ENCODE measurements at regions not wholly inside any gene's neighbourhood (a gene's known extent, or its start where the extent isn't known, plus 50 kb on each side); places are given as distances from the start of the nearest gene placed in this dataset.
"Not testable (repeated sequence)": the region's sequence is repeated elsewhere in the genome, so short reads cannot be mapped to it uniquely, and the experiment has no call there.

DNA sequence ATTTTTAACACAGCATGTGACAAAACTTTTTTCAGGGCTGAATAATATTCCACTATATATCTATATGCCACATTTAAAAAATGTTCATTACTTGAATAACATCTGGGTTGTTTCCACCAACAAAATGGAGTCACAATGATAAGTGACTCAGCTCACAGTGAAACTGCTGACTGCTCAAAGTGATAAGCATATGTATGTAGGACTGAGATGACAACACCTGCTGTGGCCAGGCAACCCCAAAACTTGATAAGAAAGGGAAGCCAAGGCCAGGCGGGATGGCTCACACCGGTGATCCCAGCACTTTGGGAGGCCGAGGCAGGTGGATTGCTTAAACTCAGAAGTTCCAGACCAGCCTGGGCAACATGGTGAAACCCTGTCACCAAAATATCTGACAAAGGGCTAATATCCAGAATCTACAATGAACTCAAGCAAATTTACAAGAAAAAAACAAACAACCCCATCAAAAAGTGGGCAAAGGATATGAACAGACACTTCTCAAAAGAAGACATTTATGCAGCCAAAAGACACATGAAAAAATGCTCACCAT lies 99.2 kb upstream of the TERB2 start:
- H4K20me1 ChIP-seq (ENCODE audit: insufficient read depth, low read length); H3K4me2 ChIP-seq (ENCODE audit: low read length); H3K27ac ChIP-seq (ENCODE audit: low read length); H3K27me3 ChIP-seq (ENCODE audit: low read depth, low read length); H3K9me3 ChIP-seq (ENCODE audit: insufficient read depth, low read length); H3K9ac ChIP-seq (ENCODE audit: low read length); H3K79me2 ChIP-seq (ENCODE audit: low read length); H3K36me3 ChIP-seq (replicated peaks; ENCODE audit: low read depth, low read length); H2AFZ ChIP-seq (ENCODE audit: low read depth, low read length); H3K4me3 ChIP-seq (ENCODE audit: low read length): not testable (repeated sequence)
- H3K4me1 ChIP-seq (ENCODE audit: low read length), result peaks cover 14% of the 10 kb centered on the region

DNA sequence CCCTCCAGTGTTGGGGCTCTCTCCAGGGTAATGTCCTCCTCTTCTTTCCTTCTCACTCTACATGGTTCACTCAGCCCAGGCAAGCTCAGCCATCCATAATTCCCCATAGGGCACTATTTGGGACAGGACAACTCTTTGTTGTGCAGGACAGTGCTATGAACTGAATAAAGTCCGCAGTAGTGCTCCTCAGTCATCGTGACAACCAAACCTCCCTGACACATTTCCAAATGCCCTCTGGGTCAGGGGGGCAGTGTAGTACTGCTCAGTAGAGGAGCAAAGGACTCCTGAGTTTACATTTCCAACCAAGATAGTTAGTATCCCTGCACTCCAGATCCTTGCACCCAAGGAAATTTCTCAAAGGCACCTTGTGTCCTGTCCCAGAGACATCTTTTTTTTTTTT lies 97.4 kb upstream of the TERB2 start:
- H3K9me3 ChIP-seq (ENCODE audit: insufficient read depth, low read length); H3K4me3 ChIP-seq (ENCODE audit: low read length); H3K4me2 ChIP-seq (ENCODE audit: low read length): not testable (repeated sequence)

DNA sequence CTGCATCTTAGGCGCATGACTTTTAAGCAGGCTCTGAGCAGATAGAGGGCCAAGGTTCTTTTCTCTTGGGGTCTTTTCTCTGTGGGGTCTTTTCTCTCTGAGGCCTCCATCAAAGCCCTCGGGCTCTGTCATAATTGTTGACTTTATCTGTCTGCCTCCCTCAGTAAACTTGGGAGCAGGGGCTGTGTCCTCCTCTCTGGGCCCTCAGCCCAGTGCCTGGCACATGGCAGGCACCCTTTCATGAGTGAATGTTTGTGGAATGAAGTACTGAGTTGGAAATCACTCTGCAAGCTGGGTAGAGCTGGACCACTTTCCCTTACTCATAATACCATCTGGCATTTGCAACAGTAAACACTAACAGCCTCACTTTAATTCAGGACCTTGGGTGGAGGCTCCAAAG lies 96.3 kb upstream of the TERB2 start:
- not testable (repeated sequence) for H4K20me1 ChIP-seq (ENCODE audit: insufficient read depth, low read length); H3K27ac ChIP-seq (ENCODE audit: low read length); H3K27me3 ChIP-seq (ENCODE audit: low read depth, low read length); H3K4me2 ChIP-seq (ENCODE audit: low read length); H3K9ac ChIP-seq (ENCODE audit: low read length); H3K79me2 ChIP-seq (ENCODE audit: low read length); H3K36me3 ChIP-seq (replicated peaks; ENCODE audit: low read depth, low read length); H2AFZ ChIP-seq (ENCODE audit: low read depth, low read length); H3K4me3 ChIP-seq (ENCODE audit: low read length); H3K4me1 ChIP-seq (ENCODE audit: low read length); H3K9me3 ChIP-seq (ENCODE audit: insufficient read depth, low read length)

More for the DNA sequence above, 97.4 kb upstream of the TERB2 start:
- H3K36me3 ChIP-seq (replicated peaks; ENCODE audit: low read depth, low read length); H3K79me2 ChIP-seq (ENCODE audit: low read length); H2AFZ ChIP-seq (ENCODE audit: low read depth, low read length); H3K27me3 ChIP-seq (ENCODE audit: low read depth, low read length); H3K4me1 ChIP-seq (ENCODE audit: low read length); H3K9ac ChIP-seq (ENCODE audit: low read length); H3K27ac ChIP-seq (ENCODE audit: low read length); H4K20me1 ChIP-seq (ENCODE audit: insufficient read depth, low read length): not testable (repeated sequence)

DNA sequence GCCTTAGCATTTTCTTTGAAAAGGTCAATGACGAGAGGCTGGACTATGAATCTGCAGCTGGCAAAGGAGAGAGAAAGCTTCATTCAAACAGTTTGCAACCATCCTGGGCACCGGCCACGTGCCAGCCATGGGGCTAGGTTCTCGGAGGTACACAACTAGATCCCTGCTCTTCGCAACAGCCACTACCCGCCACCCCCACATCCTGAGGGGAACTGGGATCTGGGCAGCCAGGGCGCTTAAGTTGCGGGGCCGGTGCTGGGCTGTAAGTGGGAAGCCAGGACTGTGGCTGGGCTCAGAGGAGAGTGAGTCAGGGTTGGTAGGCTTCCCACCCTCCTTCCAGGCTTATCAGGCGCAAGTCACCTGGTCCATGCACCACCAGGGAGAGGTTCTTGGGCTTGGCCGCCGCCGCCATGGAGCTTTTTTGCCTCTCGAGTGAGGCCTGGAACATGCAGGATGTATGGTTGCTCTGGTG lies 95.0 kb upstream of the TERB2 start:
- Histone ChIP-seq H3K27me3 (ENCODE audit: low read depth, low read length) (no peaks in the 10 kb centered on the region), H4K20me1 (ENCODE audit: insufficient read depth, low read length) (no peaks in the 10 kb centered on the region), H3K9ac (ENCODE audit: low read length) (no peak overlapping the region), H3K36me3 (replicated peaks; ENCODE audit: low read depth, low read length) (peaks cover 8% of the 10 kb centered on the region), H3K79me2 (ENCODE audit: low read length) (no peaks in the 10 kb centered on the region), H3K4me3 (ENCODE audit: low read length) (no peak overlapping the region), H3K9me3 (ENCODE audit: insufficient read depth, low read length) (0 out of 2 replicates have a peak, but pooled peaks cover 5% of the 10 kb centered on the region), H3K4me1 (ENCODE audit: low read length) (peaks cover 3% of the 10 kb centered on the region; the same call in 1 of the 2 replicates), H3K27ac (ENCODE audit: low read length) (no peak overlapping the region), H2AFZ (ENCODE audit: low read depth, low read length) (no peak overlapping the region), H3K4me2 (ENCODE audit: low read length) (no peak overlapping the region)
- no peak for TF ChIP-seq EZH2phosphoT487 (IDR thresholded peaks at IDR 0.05; ENCODE audit: low read depth)
- TF ChIP-seq, protein P1, sequence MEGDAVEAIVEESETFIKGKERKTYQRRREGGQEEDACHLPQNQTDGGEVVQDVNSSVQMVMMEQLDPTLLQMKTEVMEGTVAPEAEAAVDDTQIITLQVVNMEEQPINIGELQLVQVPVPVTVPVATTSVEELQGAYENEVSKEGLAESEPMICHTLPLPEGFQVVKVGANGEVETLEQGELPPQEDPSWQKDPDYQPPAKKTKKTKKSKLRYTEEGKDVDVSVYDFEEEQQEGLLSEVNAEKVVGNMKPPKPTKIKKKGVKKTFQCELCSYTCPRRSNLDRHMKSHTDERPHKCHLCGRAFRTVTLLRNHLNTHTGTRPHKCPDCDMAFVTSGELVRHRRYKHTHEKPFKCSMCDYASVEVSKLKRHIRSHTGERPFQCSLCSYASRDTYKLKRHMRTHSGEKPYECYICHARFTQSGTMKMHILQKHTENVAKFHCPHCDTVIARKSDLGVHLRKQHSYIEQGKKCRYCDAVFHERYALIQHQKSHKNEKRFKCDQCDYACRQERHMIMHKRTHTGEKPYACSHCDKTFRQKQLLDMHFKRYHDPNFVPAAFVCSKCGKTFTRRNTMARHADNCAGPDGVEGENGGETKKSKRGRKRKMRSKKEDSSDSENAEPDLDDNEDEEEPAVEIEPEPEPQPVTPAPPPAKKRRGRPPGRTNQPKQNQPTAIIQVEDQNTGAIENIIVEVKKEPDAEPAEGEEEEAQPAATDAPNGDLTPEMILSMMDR (IDR thresholded peaks at IDR 0.05; ENCODE audit: low read depth, low read length), result no peak

DNA sequence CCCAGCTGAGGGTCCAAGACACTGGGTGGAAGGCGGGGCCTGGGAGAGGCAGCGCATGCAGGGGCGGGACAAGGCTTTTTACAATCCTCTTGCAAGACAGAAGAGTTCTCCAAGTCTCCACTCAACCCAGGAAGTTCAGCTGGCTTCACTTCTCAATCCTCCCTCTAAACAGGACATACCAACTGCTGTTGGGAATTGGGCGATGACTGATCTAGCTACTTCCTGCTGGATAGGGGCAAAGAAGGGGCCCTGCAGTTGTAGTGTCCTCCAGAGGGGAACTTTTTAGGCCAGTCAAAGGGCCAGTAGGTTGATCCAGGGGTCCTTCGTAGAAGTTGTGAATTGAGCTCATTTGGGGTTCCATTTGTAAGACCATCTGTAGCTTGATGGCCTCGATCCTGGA lies 94.6 kb upstream of the TERB2 start:
- TF ChIP-seq, protein P1 (IDR thresholded peaks at IDR 0.05; ENCODE audit: low read depth, low read length), result no peak
- TF ChIP-seq EZH2phosphoT487 (IDR thresholded peaks at IDR 0.05; ENCODE audit: low read depth), result no peak
- H3K4me3 ChIP-seq (ENCODE audit: low read length), result no peak overlapping the region
- H2AFZ ChIP-seq (ENCODE audit: low read depth, low read length), result no peak overlapping the region

DNA sequence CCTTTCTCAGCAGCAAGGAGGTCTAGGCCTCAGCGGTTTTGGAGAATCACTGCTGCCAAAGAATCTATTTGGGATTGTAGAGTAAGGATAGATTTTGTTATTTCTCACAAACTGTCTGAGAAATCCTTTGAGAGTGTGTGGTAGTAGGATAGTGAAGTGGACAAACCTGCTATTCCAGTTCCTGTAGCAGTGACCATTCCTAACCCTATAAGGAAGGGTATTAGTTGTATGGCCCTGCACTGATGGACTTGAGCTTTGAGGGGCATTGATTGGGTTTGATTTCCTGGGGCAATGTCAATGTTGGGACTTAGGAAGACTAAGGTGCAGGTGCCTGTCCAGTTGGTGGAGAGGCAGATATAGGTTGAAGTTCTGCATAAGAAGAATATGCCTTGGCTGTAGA lies 93.6 kb upstream of the TERB2 start:
- not testable (repeated sequence) for H3K79me2 ChIP-seq (ENCODE audit: low read length); H3K4me2 ChIP-seq (ENCODE audit: low read length); H3K27ac ChIP-seq (ENCODE audit: low read length); H3K4me3 ChIP-seq (ENCODE audit: low read length); H3K9me3 ChIP-seq (ENCODE audit: insufficient read depth, low read length); H4K20me1 ChIP-seq (ENCODE audit: insufficient read depth, low read length); H2AFZ ChIP-seq (ENCODE audit: low read depth, low read length); H3K9ac ChIP-seq (ENCODE audit: low read length); H3K4me1 ChIP-seq (ENCODE audit: low read length); H3K27me3 ChIP-seq (ENCODE audit: low read depth, low read length); H3K36me3 ChIP-seq (replicated peaks; ENCODE audit: low read depth, low read length)

More for the DNA sequence above, 94.6 kb upstream of the TERB2 start:
- Histone ChIP-seq H3K27me3 (ENCODE audit: low read depth, low read length) (no peaks in the 10 kb centered on the region), H3K9me3 (ENCODE audit: insufficient read depth, low read length) (0 out of 2 replicates have a peak, but pooled peaks cover 5% of the 10 kb centered on the region), H3K4me2 (ENCODE audit: low read length) (no peak overlapping the region), H3K4me1 (ENCODE audit: low read length) (peaks cover 3% of the 10 kb centered on the region; the same call in 1 of the 2 replicates), H3K79me2 (ENCODE audit: low read length) (no peaks in the 10 kb centered on the region), H4K20me1 (ENCODE audit: insufficient read depth, low read length) (no peaks in the 10 kb centered on the region), H3K27ac (ENCODE audit: low read length) (no peak overlapping the region), H3K36me3 (replicated peaks; ENCODE audit: low read depth, low read length) (peaks cover 8% of the 10 kb centered on the region), H3K9ac (ENCODE audit: low read length) (no peak overlapping the region)

DNA sequence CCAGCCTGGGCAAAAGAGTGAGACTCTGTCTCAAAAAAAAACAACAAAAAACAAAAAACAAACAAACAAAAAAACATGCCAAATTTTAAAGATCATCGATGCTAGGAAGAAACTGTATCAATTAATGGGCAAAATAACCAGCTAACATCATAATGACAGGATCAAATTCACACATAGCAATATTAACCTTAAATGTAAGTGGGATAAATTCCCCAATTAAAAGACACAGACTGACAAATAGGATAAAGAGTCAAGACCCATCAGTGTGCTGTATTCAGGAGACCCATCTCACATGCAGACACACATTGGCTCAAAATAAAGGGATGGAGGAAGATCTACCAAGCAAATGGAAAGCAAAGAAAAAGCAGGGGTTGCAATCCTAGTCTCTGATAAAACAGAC lies 88.4 kb upstream of the TERB2 start:
- H4K20me1 ChIP-seq (ENCODE audit: insufficient read depth, low read length); H2AFZ ChIP-seq (ENCODE audit: low read depth, low read length); H3K4me1 ChIP-seq (ENCODE audit: low read length); H3K79me2 ChIP-seq (ENCODE audit: low read length); H3K9me3 ChIP-seq (ENCODE audit: insufficient read depth, low read length); H3K9ac ChIP-seq (ENCODE audit: low read length); H3K4me3 ChIP-seq (ENCODE audit: low read length); H3K27me3 ChIP-seq (ENCODE audit: low read depth, low read length); H3K4me2 ChIP-seq (ENCODE audit: low read length); H3K36me3 ChIP-seq (replicated peaks; ENCODE audit: low read depth, low read length); H3K27ac ChIP-seq (ENCODE audit: low read length): not testable (repeated sequence)

DNA sequence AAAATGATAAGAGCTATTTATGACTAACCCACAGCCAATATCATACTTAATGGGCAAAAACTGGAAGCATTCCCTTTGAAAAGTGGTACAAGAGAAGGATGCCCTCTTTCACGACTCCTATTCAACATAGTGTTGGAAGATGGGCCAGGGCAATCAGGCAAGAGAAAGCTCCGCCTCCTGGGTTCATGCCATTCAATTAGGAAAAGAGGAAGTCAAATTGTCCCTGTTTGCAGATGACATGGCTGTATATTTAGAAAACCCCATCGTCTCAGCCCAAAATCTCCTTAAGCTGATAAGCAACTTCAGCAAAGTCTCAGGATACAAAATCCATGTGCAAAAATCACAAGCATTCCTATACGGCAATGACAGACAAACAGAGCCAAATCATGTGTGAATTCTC lies 86.4 kb upstream of the TERB2 start:
- not testable (repeated sequence) for H3K27ac ChIP-seq (ENCODE audit: low read length); H3K36me3 ChIP-seq (replicated peaks; ENCODE audit: low read depth, low read length); H3K4me3 ChIP-seq (ENCODE audit: low read length); H3K27me3 ChIP-seq (ENCODE audit: low read depth, low read length); H3K79me2 ChIP-seq (ENCODE audit: low read length); H3K9ac ChIP-seq (ENCODE audit: low read length); H3K4me2 ChIP-seq (ENCODE audit: low read length); H4K20me1 ChIP-seq (ENCODE audit: insufficient read depth, low read length); H2AFZ ChIP-seq (ENCODE audit: low read depth, low read length); H3K4me1 ChIP-seq (ENCODE audit: low read length); H3K9me3 ChIP-seq (ENCODE audit: insufficient read depth, low read length)
